ENCODE measurements at regions not wholly inside any gene's neighbourhood (a gene's known extent, or its start where the extent isn't known, plus 50 kb on each side); places are given as distances from the start of the nearest gene placed in this dataset.

DNA sequence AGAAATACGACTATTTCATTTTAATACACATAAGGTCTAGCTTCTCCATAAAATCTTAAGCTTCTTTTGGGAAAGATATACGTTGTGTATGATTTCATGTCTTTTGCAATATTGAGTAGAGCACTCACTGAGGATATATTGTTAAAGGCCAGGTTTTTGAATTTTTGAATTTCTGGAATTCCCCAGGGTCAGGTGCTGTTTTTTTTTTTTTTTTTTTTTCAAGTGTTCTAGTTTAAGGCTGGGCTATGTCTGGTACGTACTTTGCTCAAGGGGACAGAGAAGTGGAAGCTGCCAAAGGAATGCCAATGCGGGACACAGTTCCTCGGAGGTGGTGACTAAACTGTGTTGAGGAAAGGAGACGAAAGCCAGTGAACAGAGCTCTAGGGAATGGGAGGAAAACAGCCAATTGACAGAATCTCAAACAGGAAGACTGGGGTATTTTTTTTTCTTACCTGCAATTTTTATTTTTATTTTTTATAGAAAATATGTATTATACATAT, 510.5 kb upstream of the CBLB start:
- Mint-ChIP-seq H3K36me3 (ENCODE audit: low read depth) (no peaks in the 10 kb centered on the region), H3K4me3 (no peak overlapping the region), H3K27ac (peak overlapping the region in 1 of 3 experiments; percentile 63), H3K9me3 (no peaks in the 10 kb centered on the region), H3K4me1 (peaks cover 10% of the 10 kb centered on the region), H3K27me3 (ENCODE audit: low read depth) (no peaks in the 10 kb centered on the region)
- TF ChIP-seq CTCF (IDR thresholded peaks at IDR 0.05; ENCODE audit: unreplicated experiment in 3 of 3): no peak

DNA sequence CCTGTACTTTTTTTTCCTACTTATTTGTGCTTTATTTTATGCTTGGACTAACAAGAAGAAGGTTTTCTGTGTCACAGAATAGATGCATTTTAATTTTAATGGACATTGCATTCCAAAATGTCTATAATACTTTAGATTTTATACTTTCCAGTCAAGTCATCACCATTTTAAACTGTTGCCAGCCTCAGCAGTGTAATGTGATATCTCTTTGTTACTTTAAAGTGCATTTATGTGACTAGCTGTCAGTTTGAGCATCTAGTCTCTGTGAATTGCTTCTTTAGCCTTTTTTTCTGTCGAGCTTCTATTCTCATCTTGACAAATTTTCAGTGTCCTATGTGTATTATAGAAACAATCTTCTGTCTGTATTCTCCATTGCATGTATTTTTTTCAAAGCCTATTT, 511.4 kb upstream of the CBLB start:
- Mint-ChIP-seq H3K9me3 (no peaks in the 10 kb centered on the region), H3K36me3 (ENCODE audit: low read depth) (no peaks in the 10 kb centered on the region), H3K4me3 (no peak overlapping the region), H3K27me3 (ENCODE audit: low read depth) (no peaks in the 10 kb centered on the region), H3K4me1 (peaks cover 10% of the 10 kb centered on the region), H3K27ac (peak overlapping the region in 2 of 3 experiments; percentile 1 to 2)
- TF ChIP-seq CTCF (IDR thresholded peaks at IDR 0.05; ENCODE audit: unreplicated experiment in 3 of 3): no peak

- Mint-ChIP-seq H3K9me3 (no peaks in the 10 kb centered on the region), H3K27me3 (ENCODE audit: low read depth) (no peaks in the 10 kb centered on the region), H3K4me3 (no peak overlapping the region), H3K27ac (no peak overlapping the region), H3K4me1 (peaks cover 10% of the 10 kb centered on the region), H3K36me3 (ENCODE audit: low read depth) (no peaks in the 10 kb centered on the region)
- TF ChIP-seq CTCF (IDR thresholded peaks at IDR 0.05; ENCODE audit: unreplicated experiment in 3 of 3): no peak
Observed at GRCh38 chr3:106381286-106381938, 512.6 kb upstream of the CBLB start.

DNA sequence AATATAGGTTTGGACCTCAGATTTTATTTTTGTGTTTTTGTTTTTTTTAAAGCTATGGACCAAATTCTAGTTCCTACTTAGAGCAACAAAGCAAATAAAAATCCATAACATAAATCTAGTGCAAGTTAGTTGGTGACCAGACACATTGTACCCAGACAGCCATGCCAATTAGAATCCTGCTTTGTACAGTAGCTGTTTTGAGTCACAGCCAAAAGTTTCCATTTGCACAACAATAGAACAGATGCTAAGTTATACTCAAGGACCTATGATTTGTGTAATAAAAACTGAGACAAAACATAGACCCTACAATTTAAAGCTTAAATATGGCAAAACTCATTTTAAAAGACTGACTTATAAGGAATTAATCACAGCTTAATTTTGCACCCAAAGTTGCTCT, 513.1 kb upstream of the CBLB start:
- TF ChIP-seq CTCF (IDR thresholded peaks at IDR 0.05; ENCODE audit: unreplicated experiment in 3 of 3): no peak
- Mint-ChIP-seq H3K27me3 (ENCODE audit: low read depth) (no peaks in the 10 kb centered on the region), H3K9me3 (no peaks in the 10 kb centered on the region), H3K27ac (no peak overlapping the region), H3K4me1 (peaks cover 10% of the 10 kb centered on the region), H3K36me3 (ENCODE audit: low read depth) (no peaks in the 10 kb centered on the region), H3K4me3 (no peak overlapping the region)

DNA sequence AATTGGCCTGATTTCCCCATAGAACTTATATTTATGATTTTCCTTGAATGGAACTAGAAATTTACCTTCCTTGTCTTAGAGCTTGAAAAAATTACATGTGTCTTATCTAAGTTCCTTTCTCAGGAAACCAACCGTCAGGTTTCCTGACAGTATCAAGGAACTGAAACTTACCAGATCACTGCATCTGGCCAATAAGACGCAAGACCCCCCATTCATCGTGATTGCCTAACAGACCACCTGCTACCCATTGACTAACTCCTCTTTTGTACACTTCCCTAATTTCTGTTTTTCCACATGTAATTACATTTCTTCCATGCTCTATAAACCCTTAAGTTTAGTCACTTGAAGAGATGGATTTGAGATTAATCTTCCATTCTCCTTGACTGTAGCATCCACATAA, 517.2 kb upstream of the CBLB start:
- Mint-ChIP-seq H3K27me3 (ENCODE audit: low read depth) (no peaks in the 10 kb centered on the region), H3K4me1 (peaks cover 9% of the 10 kb centered on the region), H3K4me3 (no peak overlapping the region), H3K27ac (no peak overlapping the region), H3K36me3 (ENCODE audit: low read depth) (no peaks in the 10 kb centered on the region), H3K9me3 (no peaks in the 10 kb centered on the region)
- no peak for TF ChIP-seq CTCF (IDR thresholded peaks at IDR 0.05; ENCODE audit: unreplicated experiment in 3 of 3)

DNA sequence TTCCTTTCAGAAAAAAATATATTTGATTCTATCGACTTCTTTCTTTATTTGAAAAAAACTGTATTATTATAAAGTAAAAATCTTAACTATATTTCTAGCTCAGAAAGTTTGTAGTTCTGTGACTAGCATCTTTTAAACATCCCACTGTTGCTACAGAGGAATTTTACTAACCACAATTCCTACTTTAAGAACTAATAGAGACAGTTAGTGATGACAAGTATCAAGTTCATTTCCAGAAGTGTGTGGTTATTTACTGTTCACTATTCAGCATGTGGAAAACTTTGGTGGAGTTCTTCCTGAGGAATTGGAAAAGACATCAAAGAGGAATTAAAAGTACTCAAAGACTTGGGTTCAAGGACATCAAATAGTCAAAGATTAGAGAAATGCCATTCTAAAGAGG, 524.1 kb upstream of the CBLB start:
- Mint-ChIP-seq H3K4me3 (no peak overlapping the region), H3K4me1 (peaks cover 18% of the 10 kb centered on the region), H3K9me3 (no peaks in the 10 kb centered on the region), H3K36me3 (ENCODE audit: low read depth) (no peaks in the 10 kb centered on the region), H3K27ac (no peak overlapping the region), H3K27me3 (ENCODE audit: low read depth) (no peaks in the 10 kb centered on the region)
- no peak for TF ChIP-seq CTCF (IDR thresholded peaks at IDR 0.05; ENCODE audit: unreplicated experiment in 3 of 3)
